Glutamatergic neuron (in vitro differentiated cells): ENCODE measurements at regions not wholly inside any gene's neighbourhood (a gene's known extent, or its start where the extent isn't known, plus 50 kb on each side); places are given as distances from the start of the nearest gene placed in this dataset.
"Not testable (repeated sequence)": the region's sequence is repeated elsewhere in the genome, so short reads cannot be mapped to it uniquely, and the experiment has no call there.

Experiments
- DNase-seq: peaks from one replicate; pipeline ENCODE4 v3.0.0; 2022
- H3K27ac Mint-ChIP-seq: one replicate; pipeline ENCODE4 v1.8.0; 2020; ENCODE audit warnings: mild to moderate bottlenecking, mixed read lengths, inconsistent platforms; ENCODE audit not compliant: unreplicated experiment
- H3K27me3 Mint-ChIP-seq: one replicate; pipeline ENCODE4 v1.8.0; 2020; ENCODE audit warnings: mild to moderate bottlenecking, moderate library complexity, mixed read lengths, inconsistent platforms; ENCODE audit not compliant: unreplicated experiment
- H3K36me3 Mint-ChIP-seq: one replicate; pipeline ENCODE4 v1.8.0; 2020; ENCODE audit warnings: mild to moderate bottlenecking, mixed read lengths, inconsistent platforms; ENCODE audit not compliant: unreplicated experiment
- H3K4me1 Mint-ChIP-seq: one replicate; pipeline ENCODE4 v1.8.0; 2020; ENCODE audit warnings: mild to moderate bottlenecking, low read depth, mixed read lengths, inconsistent platforms; ENCODE audit not compliant: unreplicated experiment
- H3K4me3 Mint-ChIP-seq: one replicate; pipeline ENCODE4 v1.8.0; 2020; ENCODE audit warnings: mild to moderate bottlenecking, mixed read lengths, inconsistent platforms; ENCODE audit not compliant: unreplicated experiment
- H3K9me3 Mint-ChIP-seq: one replicate; pipeline ENCODE4 v1.8.0; 2020; ENCODE audit warnings: mild to moderate bottlenecking, moderate library complexity, mixed read lengths, inconsistent platforms; ENCODE audit not compliant: unreplicated experiment

DNA sequence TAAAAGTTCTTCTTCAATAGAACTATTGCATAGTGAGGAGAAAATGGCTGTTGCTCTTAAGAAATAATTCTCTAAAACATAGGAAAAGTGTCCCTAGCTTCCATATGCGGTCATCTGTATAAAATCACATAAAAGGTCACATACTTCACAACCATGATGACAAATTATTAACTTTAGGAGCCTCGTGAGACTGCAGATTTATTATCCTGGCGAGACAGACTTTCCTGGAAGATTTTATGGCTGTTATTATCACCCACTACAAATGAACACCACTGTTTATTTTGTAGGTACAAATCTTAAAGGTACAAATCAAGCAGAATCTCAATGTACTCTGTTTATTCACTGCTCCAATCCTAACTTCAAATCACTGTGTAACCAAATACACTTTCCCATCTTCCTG, 55.0 kb upstream of the AGAP4 start:
- not testable (repeated sequence) for H3K9me3 Mint-ChIP-seq, H3K36me3 Mint-ChIP-seq, DNase-seq, H3K27me3 Mint-ChIP-seq, H3K4me1 Mint-ChIP-seq, H3K4me3 Mint-ChIP-seq, H3K27ac Mint-ChIP-seq

GRCh38 chr10:45903614-45904013, 56.3 kb upstream of the AGAP4 start:
- not testable (repeated sequence) for H3K36me3 Mint-ChIP-seq, H3K9me3 Mint-ChIP-seq, H3K4me1 Mint-ChIP-seq, H3K4me3 Mint-ChIP-seq, H3K27me3 Mint-ChIP-seq, DNase-seq, H3K27ac Mint-ChIP-seq

GRCh38 chr10:45904070-45904469, 56.8 kb upstream of the AGAP4 start:
- H3K27me3 Mint-ChIP-seq, H3K36me3 Mint-ChIP-seq, H3K9me3 Mint-ChIP-seq, H3K4me3 Mint-ChIP-seq, DNase-seq, H3K4me1 Mint-ChIP-seq: not testable (repeated sequence)
- H3K27ac Mint-ChIP-seq, result peak overlapping the region; percentile 73

- H3K27me3 Mint-ChIP-seq, H3K36me3 Mint-ChIP-seq, H3K9me3 Mint-ChIP-seq, H3K4me3 Mint-ChIP-seq, H3K27ac Mint-ChIP-seq, DNase-seq, H3K4me1 Mint-ChIP-seq: not testable (repeated sequence)
Observed at GRCh38 chr10:45913205-45913604, 59.1 kb upstream of the TIMM23 start.

- not testable (repeated sequence) for H3K4me3 Mint-ChIP-seq, H3K36me3 Mint-ChIP-seq, H3K9me3 Mint-ChIP-seq, H3K27me3 Mint-ChIP-seq, H3K27ac Mint-ChIP-seq, DNase-seq, H3K4me1 Mint-ChIP-seq
Observed at GRCh38 chr10:45914740-45915139, 57.5 kb upstream of the TIMM23 start.

DNA sequence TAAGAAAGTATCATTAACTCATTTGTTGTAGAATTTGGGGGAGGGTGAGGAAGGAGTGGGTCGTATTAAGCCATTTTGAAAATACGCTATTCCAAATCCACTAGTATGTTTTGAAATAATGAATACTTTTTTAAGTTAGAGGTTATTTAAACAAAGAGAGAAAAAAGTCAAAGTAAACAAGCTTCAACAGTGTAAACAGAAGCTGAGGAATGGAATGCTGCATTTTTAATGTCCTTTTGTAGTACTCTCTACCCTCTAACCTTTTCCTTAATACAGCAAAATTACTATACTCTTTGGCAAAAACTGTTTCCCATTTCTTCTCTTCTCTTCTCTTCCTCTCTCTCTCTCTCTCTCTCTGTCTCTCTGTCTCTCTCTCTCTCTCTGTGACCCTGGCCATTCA, 56.7 kb upstream of the TIMM23 start:
- not testable (repeated sequence) for H3K27ac Mint-ChIP-seq, H3K4me1 Mint-ChIP-seq, H3K4me3 Mint-ChIP-seq, DNase-seq, H3K27me3 Mint-ChIP-seq, H3K9me3 Mint-ChIP-seq, H3K36me3 Mint-ChIP-seq

DNA sequence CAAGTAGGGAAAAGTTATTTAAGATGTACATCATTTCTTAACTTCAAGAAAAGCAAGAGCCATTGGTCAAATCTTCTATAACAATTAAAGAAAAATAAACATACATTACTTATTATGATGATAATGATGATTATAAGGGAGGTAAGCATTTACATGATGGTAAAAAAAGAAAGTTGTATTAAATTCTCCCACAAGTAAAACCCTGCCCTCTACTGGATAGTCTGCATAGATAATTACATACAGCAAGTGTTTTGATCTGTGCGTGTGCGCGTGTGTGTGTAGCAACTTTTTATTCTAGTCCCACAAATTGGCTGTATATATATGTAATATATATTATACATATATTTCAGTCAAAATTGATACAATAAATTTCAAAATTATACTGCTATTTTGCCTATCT, 51.4 kb upstream of the TIMM23 start:
- H3K4me3 Mint-ChIP-seq, H3K27ac Mint-ChIP-seq, H3K9me3 Mint-ChIP-seq, H3K4me1 Mint-ChIP-seq, DNase-seq, H3K36me3 Mint-ChIP-seq, H3K27me3 Mint-ChIP-seq: not testable (repeated sequence)
